HEK293 (cell line): ENCODE measurements at regions not wholly inside any gene's neighbourhood (a gene's known extent, or its start where the extent isn't known, plus 50 kb on each side); places are given as distances from the start of the nearest gene placed in this dataset.

Experiments
- CTCF ChIA-PET: fragments of 350-600 bp; formaldehyde crosslinking; extraction: SDS; loops from one replicate; lab custom pipeline; 2021; ENCODE audit warnings: antibody characterized with exemption; lab: Yijun Ruan, JAX
- POLR2A ChIA-PET: fragments of 300-600 bp; formaldehyde crosslinking; extraction: SDS; loops from one replicate; lab custom pipeline; 2020; ENCODE audit warnings: antibody characterized with exemption, inconsistent platforms; lab: Yijun Ruan, JAX
- H3K27ac ChIP-seq: fragments of 200-500 bp; sonication (Bioruptor generic); 2 replicates; pipeline ENCODE4 v1.5.1; 2014; ENCODE audit warnings: low read depth, low read length, control low read depth, inconsistent platforms; ENCODE audit errors: extremely low read depth
- H3K36me3 ChIP-seq, 2 experiments: fragments of 200-500 bp in 1 of 2; sonication (Bioruptor generic) in 1 of 2; 1 replicate in 1 of 2; 2 replicates in 1 of 2; pipeline ENCODE4 v1.5.1; 2014 to 2017; ENCODE audit warnings: inconsistent platforms in 2 of 2, low read length in 2 of 2; ENCODE audit not compliant: control insufficient read depth in 2 of 2, insufficient read depth in 1 of 2
- H3K4me1 ChIP-seq: fragments of 200-500 bp; sonication (Bioruptor generic); 2 replicates; pipeline ENCODE4 v1.5.1; 2014; ENCODE audit warnings: mild to moderate bottlenecking, low read length, inconsistent platforms; ENCODE audit not compliant: control insufficient read depth, insufficient read depth
- H3K4me3 ChIP-seq: 2 replicates; pipeline ENCODE4 v1.5.1; 2011; ENCODE audit warnings: low read depth, mild to moderate bottlenecking, control low read depth, low read length, moderate library complexity
- H3K9me3 ChIP-seq: fragments of 200-500 bp; sonication (Bioruptor generic); 2 replicates; pipeline ENCODE4 v1.5.1; 2014; ENCODE audit warnings: low read depth, low read length, inconsistent platforms; ENCODE audit not compliant: control insufficient read depth, insufficient read depth
- SCRT2 ChIP-seq: fragments of 450-650 bp; formaldehyde crosslinking; IDR thresholded peaks from 2 replicates; pipeline ENCODE4 v1.5.1; 2016; ENCODE audit warnings: missing biosample characterization, missing genetic modification characterization
- TCF7L2 ChIP-seq: IDR thresholded peaks from 2 replicates; pipeline ENCODE4 v1.6.1; 2011; ENCODE audit warnings: low read depth, mild to moderate bottlenecking, inconsistent platforms, low read length, moderate library complexity, borderline replicate concordance
- WT1 ChIP-seq: fragments of 450-650 bp; formaldehyde crosslinking; IDR thresholded peaks from 2 replicates; pipeline ENCODE4 v1.5.1; 2016; ENCODE audit warnings: missing biosample characterization, missing genetic modification characterization
- ZIC2 ChIP-seq: fragments of 450-650 bp; formaldehyde crosslinking; IDR thresholded peaks from 2 replicates; pipeline ENCODE4 v1.5.1; 2016; ENCODE audit warnings: missing biosample characterization, missing genetic modification characterization
- ZNF248 ChIP-seq: fragments of 450-650 bp; formaldehyde crosslinking; IDR thresholded peaks from 2 replicates; pipeline ENCODE4 v1.5.1; 2017; ENCODE audit warnings: missing biosample characterization, missing genetic modification characterization
- ZNF350 ChIP-seq: fragments of 450-650 bp; formaldehyde crosslinking; IDR thresholded peaks from 2 replicates; pipeline ENCODE4 v1.5.0; 2017; ENCODE audit warnings: missing biosample characterization, mild to moderate bottlenecking, missing genetic modification characterization
- ZNF366 ChIP-seq: fragments of 450-650 bp; formaldehyde crosslinking; conservative IDR thresholded peaks from 2 replicates; pipeline ENCODE4 v1.5.1; 2016; ENCODE audit warnings: missing biosample characterization, missing genetic modification characterization
- ZNF544 ChIP-seq: fragments of 450-650 bp; formaldehyde crosslinking; IDR thresholded peaks from 2 replicates; pipeline ENCODE4 v1.5.0; 2017; ENCODE audit warnings: missing biosample characterization, missing genetic modification characterization
- ZNF561 ChIP-seq: fragments of 450-650 bp; IDR thresholded peaks from 2 replicates; pipeline ENCODE4 v1.5.1; 2018; ENCODE audit warnings: missing biosample characterization, missing genetic modification characterization, borderline replicate concordance
- ZNF768 ChIP-seq: fragments of 450-650 bp; formaldehyde crosslinking; IDR thresholded peaks from 2 replicates; pipeline ENCODE4 v1.5.1; 2018; ENCODE audit warnings: missing biosample characterization, mild to moderate bottlenecking, missing genetic modification characterization
- TF ChIP-seq, protein P1 (sequence below): fragments of 450-650 bp; formaldehyde crosslinking; IDR thresholded peaks from 2 replicates; pipeline ENCODE4 v1.5.1; 2016; ENCODE audit warnings: missing biosample characterization, missing genetic modification characterization
- TF ChIP-seq, protein P2 (sequence below): fragments of 450-650 bp; formaldehyde crosslinking; IDR thresholded peaks from 2 replicates; pipeline ENCODE4 v1.5.1; 2017; ENCODE audit warnings: missing biosample characterization, missing genetic modification characterization
- TF ChIP-seq, protein P3 (sequence below): fragments of 450-650 bp; formaldehyde crosslinking; IDR thresholded peaks from 2 replicates; pipeline ENCODE4 v1.5.1; 2016; ENCODE audit warnings: missing biosample characterization, missing genetic modification characterization
- TF ChIP-seq, protein P4 (sequence below): fragments of 450-650 bp; formaldehyde crosslinking; IDR thresholded peaks from 2 replicates; pipeline ENCODE4 v1.5.1; 2016; ENCODE audit warnings: missing biosample characterization, missing genetic modification characterization, borderline replicate concordance
- TF ChIP-seq, protein P5 (sequence below): fragments of 450-650 bp; formaldehyde crosslinking; IDR thresholded peaks from 2 replicates; pipeline ENCODE4 v1.5.1; 2017; ENCODE audit warnings: missing biosample characterization, missing genetic modification characterization

DNA sequence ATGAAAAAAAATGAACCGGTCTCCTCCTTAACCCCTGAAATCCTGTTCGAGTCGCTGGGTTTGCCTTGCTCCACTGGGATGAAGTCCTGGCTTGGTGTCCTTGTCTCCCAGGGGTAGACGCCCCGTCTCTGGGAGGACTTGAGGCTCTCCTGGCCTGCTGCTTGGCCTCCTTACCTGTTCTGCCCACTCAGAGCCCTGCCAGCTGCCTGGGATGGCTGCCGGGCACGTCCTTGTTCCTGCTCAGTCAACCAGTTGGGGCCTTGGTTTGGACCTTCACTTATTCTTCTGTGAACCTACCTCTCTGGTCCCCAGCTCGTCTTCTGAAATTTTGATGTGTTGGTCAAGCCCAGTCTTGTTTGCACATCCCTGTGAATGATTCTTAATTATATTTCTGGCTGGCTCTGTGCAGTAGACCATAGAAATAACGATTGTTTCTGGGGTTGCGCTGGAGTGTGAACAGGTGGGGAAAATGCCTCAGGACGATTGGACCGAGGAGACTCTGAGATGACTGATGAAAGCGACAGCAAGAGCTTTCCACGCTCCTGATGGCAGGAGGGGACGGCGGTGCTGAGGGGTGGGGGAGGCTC, 126.5 kb upstream of the ESR1 start:
- Histone ChIP-seq H3K36me3 (no peaks in the 10 kb centered on the region), H3K4me1 (no peaks in the 10 kb centered on the region), H3K27ac (no peak overlapping the region), H3K9me3 (no peaks in the 10 kb centered on the region), H3K4me3 (no peak overlapping the region)
- ChIA-PET POLR2A (no interaction called here), CTCF (interaction anchor here (0.6 to 1.3 kb wide), 2 partner anchors 12 to 444 kb away, joined by 5 to 9 read pairs; no protein-coding TSS in a partner anchor)
- TF ChIP-seq ZNF561 (tag by site-specific recombination) (no peak), ZNF768 (no peak), ZNF248 (tag by site-specific recombination) (no peak), TCF7L2 (no peak), ZNF350 (tag by site-specific recombination) (no peak)
- TF ChIP-seq, protein P1, sequence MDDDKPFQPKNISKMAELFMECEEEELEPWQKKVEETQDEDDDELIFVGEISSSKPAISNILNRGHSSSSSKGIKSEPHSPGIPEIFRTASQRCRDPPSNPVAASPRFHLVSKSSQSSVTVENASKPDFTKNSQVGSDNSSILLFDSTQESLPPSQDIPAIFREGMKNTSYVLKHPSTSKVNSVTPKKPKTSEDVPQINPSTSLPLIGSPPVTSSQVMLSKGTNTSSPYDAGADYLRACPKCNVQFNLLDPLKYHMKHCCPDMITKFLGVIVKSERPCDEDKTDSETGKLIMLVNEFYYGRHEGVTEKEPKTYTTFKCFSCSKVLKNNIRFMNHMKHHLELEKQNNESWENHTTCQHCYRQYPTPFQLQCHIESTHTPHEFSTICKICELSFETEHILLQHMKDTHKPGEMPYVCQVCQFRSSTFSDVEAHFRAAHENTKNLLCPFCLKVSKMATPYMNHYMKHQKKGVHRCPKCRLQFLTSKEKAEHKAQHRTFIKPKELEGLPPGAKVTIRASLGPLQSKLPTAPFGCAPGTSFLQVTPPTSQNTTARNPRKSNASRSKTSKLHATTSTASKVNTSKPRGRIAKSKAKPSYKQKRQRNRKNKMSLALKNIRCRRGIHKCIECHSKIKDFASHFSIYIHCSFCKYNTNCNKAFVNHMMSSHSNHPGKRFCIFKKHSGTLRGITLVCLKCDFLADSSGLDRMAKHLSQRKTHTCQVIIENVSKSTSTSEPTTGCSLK (tag by site-specific recombination) = no peak

DNA sequence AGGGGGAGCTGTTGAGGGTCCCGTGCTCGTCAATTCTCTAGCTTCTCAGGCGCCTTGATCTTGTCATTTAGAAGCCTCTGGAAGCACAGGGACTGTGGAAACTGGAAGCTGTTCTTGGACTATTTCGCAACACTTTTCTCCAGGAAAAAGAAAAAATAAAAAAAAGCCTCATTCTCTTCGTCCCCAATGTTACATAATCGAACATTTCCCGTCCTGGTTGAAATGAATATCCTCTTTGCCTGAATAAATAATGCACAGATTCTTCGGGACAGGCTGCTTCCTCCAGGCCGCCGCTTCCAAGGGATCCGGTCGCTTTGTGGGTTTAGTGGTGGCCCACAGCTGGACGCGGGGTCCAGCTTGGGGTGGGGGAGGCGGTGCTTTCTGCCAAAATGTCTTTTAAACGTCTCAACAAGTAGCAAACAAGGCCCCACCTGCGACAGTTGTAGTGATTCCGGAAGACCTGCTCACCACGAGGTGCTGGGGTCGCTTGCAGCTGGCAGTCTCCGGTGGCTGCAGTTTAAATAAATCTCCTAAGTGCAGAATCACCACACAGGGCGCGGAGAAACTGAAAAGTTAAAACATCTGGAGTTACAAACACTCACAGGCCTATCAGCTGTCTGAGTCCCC, 125.9 kb upstream of the ESR1 start:
- H3K4me1 ChIP-seq = no peaks in the 10 kb centered on the region
- no peak for TF ChIP-seq WT1
- H3K36me3 ChIP-seq = no peaks in the 10 kb centered on the region
- no peak overlapping the region for H3K27ac ChIP-seq
- no peak overlapping the region for H3K4me3 ChIP-seq
- CTCF ChIA-PET = no interaction called here
- POLR2A ChIA-PET = no interaction called here
- H3K9me3 ChIP-seq = no peaks in the 10 kb centered on the region

DNA sequence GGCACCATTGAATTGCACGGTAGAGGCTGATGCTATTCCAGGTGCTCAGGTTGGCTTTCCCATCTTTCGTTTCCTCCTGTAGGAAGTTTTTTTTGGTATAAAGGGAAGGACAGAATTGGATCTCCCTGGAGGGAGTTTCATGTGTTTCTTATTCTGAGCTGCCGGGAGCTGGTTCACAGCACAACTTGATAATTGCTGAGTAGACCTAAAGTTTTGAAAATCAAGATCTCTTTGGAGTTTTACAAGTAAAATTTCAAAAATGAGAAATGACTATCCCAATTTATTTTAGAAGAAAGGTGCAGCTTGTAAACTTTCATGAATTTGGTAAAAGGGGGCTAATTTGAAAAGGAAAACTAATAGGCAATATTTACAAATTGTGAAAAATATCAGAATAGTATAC, 125.2 kb upstream of the ESR1 start:
- Histone ChIP-seq H3K36me3 (no peaks in the 10 kb centered on the region), H3K27ac (no peak overlapping the region), H3K9me3 (no peaks in the 10 kb centered on the region), H3K4me1 (no peaks in the 10 kb centered on the region), H3K4me3 (no peak overlapping the region)
- TF ChIP-seq ZNF366 (tag by site-specific recombination) (no peak), SCRT2 (tag by site-specific recombination) (no peak), ZNF544 (no peak), ZIC2 (tag by site-specific recombination) (no peak)
- TF ChIP-seq, protein P2, sequence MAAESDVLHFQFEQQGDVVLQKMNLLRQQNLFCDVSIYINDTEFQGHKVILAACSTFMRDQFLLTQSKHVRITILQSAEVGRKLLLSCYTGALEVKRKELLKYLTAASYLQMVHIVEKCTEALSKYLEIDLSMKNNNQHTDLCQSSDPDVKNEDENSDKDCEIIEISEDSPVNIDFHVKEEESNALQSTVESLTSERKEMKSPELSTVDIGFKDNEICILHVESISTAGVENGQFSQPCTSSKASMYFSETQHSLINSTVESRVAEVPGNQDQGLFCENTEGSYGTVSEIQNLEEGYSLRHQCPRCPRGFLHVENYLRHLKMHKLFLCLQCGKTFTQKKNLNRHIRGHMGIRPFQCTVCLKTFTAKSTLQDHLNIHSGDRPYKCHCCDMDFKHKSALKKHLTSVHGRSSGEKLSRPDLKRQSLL (tag by site-specific recombination) = no peak
- TF ChIP-seq, protein P3, sequence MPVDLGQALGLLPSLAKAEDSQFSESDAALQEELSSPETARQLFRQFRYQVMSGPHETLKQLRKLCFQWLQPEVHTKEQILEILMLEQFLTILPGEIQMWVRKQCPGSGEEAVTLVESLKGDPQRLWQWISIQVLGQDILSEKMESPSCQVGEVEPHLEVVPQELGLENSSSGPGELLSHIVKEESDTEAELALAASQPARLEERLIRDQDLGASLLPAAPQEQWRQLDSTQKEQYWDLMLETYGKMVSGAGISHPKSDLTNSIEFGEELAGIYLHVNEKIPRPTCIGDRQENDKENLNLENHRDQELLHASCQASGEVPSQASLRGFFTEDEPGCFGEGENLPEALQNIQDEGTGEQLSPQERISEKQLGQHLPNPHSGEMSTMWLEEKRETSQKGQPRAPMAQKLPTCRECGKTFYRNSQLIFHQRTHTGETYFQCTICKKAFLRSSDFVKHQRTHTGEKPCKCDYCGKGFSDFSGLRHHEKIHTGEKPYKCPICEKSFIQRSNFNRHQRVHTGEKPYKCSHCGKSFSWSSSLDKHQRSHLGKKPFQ = no peak
- TF ChIP-seq, protein P4, sequence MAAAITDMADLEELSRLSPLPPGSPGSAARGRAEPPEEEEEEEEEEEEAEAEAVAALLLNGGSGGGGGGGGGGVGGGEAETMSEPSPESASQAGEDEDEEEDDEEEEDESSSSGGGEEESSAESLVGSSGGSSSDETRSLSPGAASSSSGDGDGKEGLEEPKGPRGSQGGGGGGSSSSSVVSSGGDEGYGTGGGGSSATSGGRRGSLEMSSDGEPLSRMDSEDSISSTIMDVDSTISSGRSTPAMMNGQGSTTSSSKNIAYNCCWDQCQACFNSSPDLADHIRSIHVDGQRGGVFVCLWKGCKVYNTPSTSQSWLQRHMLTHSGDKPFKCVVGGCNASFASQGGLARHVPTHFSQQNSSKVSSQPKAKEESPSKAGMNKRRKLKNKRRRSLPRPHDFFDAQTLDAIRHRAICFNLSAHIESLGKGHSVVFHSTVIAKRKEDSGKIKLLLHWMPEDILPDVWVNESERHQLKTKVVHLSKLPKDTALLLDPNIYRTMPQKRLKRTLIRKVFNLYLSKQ (tag by site-specific recombination) = no peak
- TF ChIP-seq, protein P5, sequence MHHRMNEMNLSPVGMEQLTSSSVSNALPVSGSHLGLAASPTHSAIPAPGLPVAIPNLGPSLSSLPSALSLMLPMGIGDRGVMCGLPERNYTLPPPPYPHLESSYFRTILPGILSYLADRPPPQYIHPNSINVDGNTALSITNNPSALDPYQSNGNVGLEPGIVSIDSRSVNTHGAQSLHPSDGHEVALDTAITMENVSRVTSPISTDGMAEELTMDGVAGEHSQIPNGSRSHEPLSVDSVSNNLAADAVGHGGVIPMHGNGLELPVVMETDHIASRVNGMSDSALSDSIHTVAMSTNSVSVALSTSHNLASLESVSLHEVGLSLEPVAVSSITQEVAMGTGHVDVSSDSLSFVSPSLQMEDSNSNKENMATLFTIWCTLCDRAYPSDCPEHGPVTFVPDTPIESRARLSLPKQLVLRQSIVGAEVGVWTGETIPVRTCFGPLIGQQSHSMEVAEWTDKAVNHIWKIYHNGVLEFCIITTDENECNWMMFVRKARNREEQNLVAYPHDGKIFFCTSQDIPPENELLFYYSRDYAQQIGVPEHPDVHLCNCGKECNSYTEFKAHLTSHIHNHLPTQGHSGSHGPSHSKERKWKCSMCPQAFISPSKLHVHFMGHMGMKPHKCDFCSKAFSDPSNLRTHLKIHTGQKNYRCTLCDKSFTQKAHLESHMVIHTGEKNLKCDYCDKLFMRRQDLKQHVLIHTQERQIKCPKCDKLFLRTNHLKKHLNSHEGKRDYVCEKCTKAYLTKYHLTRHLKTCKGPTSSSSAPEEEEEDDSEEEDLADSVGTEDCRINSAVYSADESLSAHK (tag by site-specific recombination) = no peak
- ChIA-PET CTCF (no interaction called here), POLR2A (no interaction called here)
